OCI-LY1 (cell line): ENCODE measurements at regions not wholly inside any gene's neighbourhood (a gene's known extent, or its start where the extent isn't known, plus 50 kb on each side); places are given as distances from the start of the nearest gene placed in this dataset.

ENCODE experiments used
- H2AFZ ChIP-seq: fragments of 200-600 bp; sonication (generic), shearing (Covaris generic); 2 replicates; pipeline ENCODE4 v1.6.0; 2014; ENCODE audit warnings: antibody characterized with exemption, mild to moderate bottlenecking, low read length
- H3F3A ChIP-seq: fragments of 200-600 bp; sonication (generic), shearing (Covaris generic); 2 replicates; pipeline ENCODE4 v1.6.0; 2014; ENCODE audit warnings: mild to moderate bottlenecking, antibody characterized with exemption, low read length, moderate library complexity; ENCODE audit not compliant: insufficient read depth
- H3K27ac ChIP-seq: fragments of 200-600 bp; sonication (generic); 2 replicates; pipeline ENCODE4 v1.5.1; 2014; ENCODE audit warnings: low read length, mixed run types, mild to moderate bottlenecking, low read depth; ENCODE audit not compliant: poor library complexity, severe bottlenecking
- H3K27me3 ChIP-seq: fragments of 200-600 bp; sonication (generic); 2 replicates; pipeline ENCODE4 v1.6.0; 2014; ENCODE audit warnings: antibody characterized with exemption, mild to moderate bottlenecking, low read length, moderate library complexity; ENCODE audit not compliant: insufficient read depth
- H3K36me3 ChIP-seq: fragments of 200-600 bp; sonication (generic); 2 replicates; pipeline ENCODE4 v1.6.1; 2014; ENCODE audit warnings: mild to moderate bottlenecking, antibody characterized with exemption, low read length, moderate library complexity, mixed read lengths; ENCODE audit not compliant: insufficient read depth
- H3K4me1 ChIP-seq: fragments of 200-600 bp; sonication (generic); 2 replicates; pipeline ENCODE4 v1.5.1; 2014; ENCODE audit warnings: mild to moderate bottlenecking, low read length, moderate library complexity; ENCODE audit not compliant: insufficient read depth, severe bottlenecking
- H3K4me2 ChIP-seq: fragments of 200-600 bp; sonication (generic), shearing (Covaris generic); 2 replicates; pipeline ENCODE4 v1.6.1; 2014; ENCODE audit warnings: low read length
- H3K4me3 ChIP-seq: fragments of 200-600 bp; sonication (generic); 2 replicates; pipeline ENCODE4 v1.5.1; 2014; ENCODE audit warnings: low read length, low read depth, mild to moderate bottlenecking, mixed read lengths; ENCODE audit not compliant: poor library complexity, severe bottlenecking
- H3K79me2 ChIP-seq: fragments of 200-600 bp; shearing (Covaris generic); 2 replicates; pipeline ENCODE4 v1.6.1; 2016; ENCODE audit warnings: mixed run types, low read length, mixed read lengths; ENCODE audit not compliant: insufficient read depth
- H3K9ac ChIP-seq: fragments of 200-600 bp; sonication (generic), shearing (Covaris generic); 2 replicates; pipeline ENCODE4 v1.6.1; 2014; ENCODE audit warnings: mild to moderate bottlenecking, low read length, mixed read lengths
- H3K9me2 ChIP-seq: fragments of 200-600 bp; sonication (generic), shearing (Covaris generic); 2 replicates; pipeline ENCODE4 v1.6.1; 2014; ENCODE audit warnings: low read depth, mild to moderate bottlenecking, low read length, mixed read lengths
- H3K9me3 ChIP-seq: fragments of 200-600 bp; shearing (Covaris generic); 2 replicates; pipeline ENCODE4 v1.6.1; 2014; ENCODE audit warnings: low read length, mixed read lengths
- H4K20me1 ChIP-seq: fragments of 200-600 bp; sonication (generic), shearing (Covaris generic); 2 replicates; pipeline ENCODE4 v1.6.0; 2016; ENCODE audit warnings: mild to moderate bottlenecking, low read length; ENCODE audit not compliant: insufficient read depth
- EZH2 ChIP-seq: fragments of 200-600 bp; sonication (generic), shearing (Covaris generic); IDR thresholded peaks from 2 replicates; pipeline ENCODE4 v1.8.0; 2017; ENCODE audit warnings: borderline replicate concordance, mixed run types, mild to moderate bottlenecking, antibody characterized with exemption, low read length, moderate library complexity, mixed read lengths
- TF ChIP-seq, protein P1 (sequence below): fragments of 200-600 bp; sonication (generic), shearing (Covaris generic); IDR thresholded peaks from 2 replicates; pipeline ENCODE4 v1.5.1; 2017; ENCODE audit warnings: mild to moderate bottlenecking, antibody characterized with exemption, low read length, moderate library complexity, mixed read lengths

DNA sequence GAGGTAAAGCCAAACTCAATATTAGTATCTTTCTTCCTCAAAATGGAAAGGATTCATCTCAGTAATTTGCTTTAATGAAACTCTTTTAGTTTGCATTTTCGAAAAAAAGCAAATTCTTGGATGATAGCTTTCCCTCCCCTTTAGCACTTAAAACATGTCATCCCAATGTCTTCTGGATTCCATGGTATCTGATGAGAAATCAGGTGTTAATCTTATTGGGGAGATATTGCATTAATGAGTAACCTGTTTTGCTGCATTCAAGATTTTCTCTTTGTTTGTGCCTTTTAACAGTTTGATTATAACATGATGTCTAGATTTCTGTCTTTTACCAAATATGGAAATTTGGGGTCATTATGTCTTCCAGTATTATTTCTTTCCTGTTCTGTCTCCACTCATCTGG lies 405.1 kb upstream of the FOXG1 start:
- H4K20me1 ChIP-seq, result no peaks in the 10 kb centered on the region
- H3K4me3 ChIP-seq, result no peak overlapping the region
- H3K27ac ChIP-seq, result no peak overlapping the region
- H3F3A ChIP-seq, result no peaks in the 10 kb centered on the region
- H3K9ac ChIP-seq, result no peak overlapping the region
- H3K79me2 ChIP-seq, result no peaks in the 10 kb centered on the region
- H2AFZ ChIP-seq, result no peak overlapping the region
- no peaks in the 10 kb centered on the region for H3K9me2 ChIP-seq
- H3K36me3 ChIP-seq, result no peaks in the 10 kb centered on the region
- TF ChIP-seq EZH2, result no peak
- TF ChIP-seq, protein P1, sequence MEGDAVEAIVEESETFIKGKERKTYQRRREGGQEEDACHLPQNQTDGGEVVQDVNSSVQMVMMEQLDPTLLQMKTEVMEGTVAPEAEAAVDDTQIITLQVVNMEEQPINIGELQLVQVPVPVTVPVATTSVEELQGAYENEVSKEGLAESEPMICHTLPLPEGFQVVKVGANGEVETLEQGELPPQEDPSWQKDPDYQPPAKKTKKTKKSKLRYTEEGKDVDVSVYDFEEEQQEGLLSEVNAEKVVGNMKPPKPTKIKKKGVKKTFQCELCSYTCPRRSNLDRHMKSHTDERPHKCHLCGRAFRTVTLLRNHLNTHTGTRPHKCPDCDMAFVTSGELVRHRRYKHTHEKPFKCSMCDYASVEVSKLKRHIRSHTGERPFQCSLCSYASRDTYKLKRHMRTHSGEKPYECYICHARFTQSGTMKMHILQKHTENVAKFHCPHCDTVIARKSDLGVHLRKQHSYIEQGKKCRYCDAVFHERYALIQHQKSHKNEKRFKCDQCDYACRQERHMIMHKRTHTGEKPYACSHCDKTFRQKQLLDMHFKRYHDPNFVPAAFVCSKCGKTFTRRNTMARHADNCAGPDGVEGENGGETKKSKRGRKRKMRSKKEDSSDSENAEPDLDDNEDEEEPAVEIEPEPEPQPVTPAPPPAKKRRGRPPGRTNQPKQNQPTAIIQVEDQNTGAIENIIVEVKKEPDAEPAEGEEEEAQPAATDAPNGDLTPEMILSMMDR, result no peak
- no peak overlapping the region for H3K4me2 ChIP-seq
- no peaks in the 10 kb centered on the region for H3K27me3 ChIP-seq
- H3K4me1 ChIP-seq, result no peaks in the 10 kb centered on the region
- H3K9me3 ChIP-seq, result 0 out of 2 replicates have a peak, but pooled peaks cover 5% of the 10 kb centered on the region

DNA sequence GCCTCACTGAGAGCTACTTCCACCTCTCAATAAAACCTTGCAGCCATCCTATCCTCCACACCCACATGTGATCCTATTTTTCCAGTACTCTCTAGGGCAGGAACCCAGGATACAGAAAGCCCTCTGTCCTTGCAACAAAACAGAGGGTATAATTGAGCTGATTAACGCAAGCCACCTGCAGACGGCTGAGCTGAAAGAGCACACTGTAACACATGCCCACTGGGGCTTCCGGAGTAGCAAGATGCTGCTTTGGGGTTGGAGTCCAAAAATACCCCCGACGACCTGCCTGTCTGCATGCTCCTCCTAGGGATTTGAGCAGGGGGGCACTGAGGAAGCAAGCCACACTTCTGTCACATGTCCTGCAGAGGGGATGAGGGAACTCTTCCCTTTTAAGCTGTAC lies 401.1 kb upstream of the FOXG1 start:
- Histone ChIP-seq H3K27ac (no peak overlapping the region), H3K79me2 (no peaks in the 10 kb centered on the region), H3K4me2 (no peak overlapping the region), H3K4me1 (no peaks in the 10 kb centered on the region), H3K27me3 (no peaks in the 10 kb centered on the region), H4K20me1 (no peaks in the 10 kb centered on the region), H3K9me2 (no peaks in the 10 kb centered on the region), H3K36me3 (no peaks in the 10 kb centered on the region), H3K4me3 (no peak overlapping the region), H3K9me3 (0 out of 2 replicates have a peak, but pooled peaks cover 5% of the 10 kb centered on the region), H2AFZ (no peak overlapping the region), H3K9ac (no peak overlapping the region), H3F3A (no peaks in the 10 kb centered on the region)
- TF ChIP-seq, protein P1, result no peak
- no peak for TF ChIP-seq EZH2

DNA sequence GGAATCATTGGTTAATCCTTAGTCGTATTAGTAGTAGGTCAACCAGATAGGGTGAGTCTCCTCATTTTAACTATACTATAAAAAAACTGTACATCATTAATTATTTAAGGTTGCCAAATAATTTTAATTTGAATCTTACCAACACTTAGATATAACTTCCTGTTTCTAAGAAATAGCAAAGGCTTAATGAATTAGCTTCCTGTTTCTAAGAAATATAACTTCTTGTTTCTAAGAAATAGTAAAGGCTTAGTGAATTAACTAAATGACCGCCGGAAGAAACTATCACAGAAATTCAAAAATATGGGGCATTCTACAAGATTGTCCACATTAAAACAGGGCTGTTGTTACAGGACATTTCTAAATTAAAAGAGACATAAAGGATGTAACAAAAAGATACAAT lies 392.9 kb upstream of the FOXG1 start:
- H3K4me1 ChIP-seq, result no peaks in the 10 kb centered on the region
- H4K20me1 ChIP-seq, result no peaks in the 10 kb centered on the region
- H3K79me2 ChIP-seq, result no peaks in the 10 kb centered on the region
- H3K36me3 ChIP-seq, result no peaks in the 10 kb centered on the region
- TF ChIP-seq EZH2, result no peak
- TF ChIP-seq, protein P1, result no peak
- no peak overlapping the region for H2AFZ ChIP-seq
- H3K27me3 ChIP-seq, result no peaks in the 10 kb centered on the region
- no peaks in the 10 kb centered on the region for H3K9me2 ChIP-seq
- H3K4me2 ChIP-seq, result no peak overlapping the region
- no peak overlapping the region for H3K4me3 ChIP-seq
- no peaks in the 10 kb centered on the region for H3K9me3 ChIP-seq
- H3K27ac ChIP-seq, result no peak overlapping the region
- H3K9ac ChIP-seq, result no peak overlapping the region
- no peaks in the 10 kb centered on the region for H3F3A ChIP-seq
